ENCODE measurements at regions not wholly inside any gene's neighbourhood (a gene's known extent, or its start where the extent isn't known, plus 50 kb on each side); places are given as distances from the start of the nearest gene placed in this dataset.

DNA sequence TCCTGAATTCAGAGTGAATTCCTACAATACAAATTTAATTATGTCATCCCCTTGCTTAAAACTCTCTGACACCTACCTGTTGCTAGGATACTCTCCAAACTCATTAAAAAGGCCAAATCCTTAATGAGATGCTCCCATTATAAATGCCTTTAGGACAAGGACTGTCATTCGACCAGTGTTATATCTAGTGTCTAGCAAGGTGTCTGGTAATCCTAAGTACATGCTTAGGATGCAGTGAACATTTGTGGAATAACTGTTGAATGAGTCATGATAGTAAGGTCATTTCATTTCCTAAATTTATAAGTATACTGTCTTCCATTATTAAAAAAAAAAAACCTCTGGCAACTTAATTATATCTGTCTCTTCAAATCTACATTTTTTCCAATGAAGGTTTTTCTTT lies 588.9 kb upstream of the NRXN1 start:
- H3K4me1 Mint-ChIP-seq: no peaks in the 10 kb centered on the region
- no peak overlapping the region for H3K4me3 Mint-ChIP-seq
- no peak for DNase-seq (ENCODE audit: low spot score in 2 of 2)
- H3K27ac Mint-ChIP-seq: no peak overlapping the region
- ATAC-seq: no peak
- H3K9me3 Mint-ChIP-seq: peaks cover 21% of the 10 kb centered on the region
- H3K36me3 Mint-ChIP-seq: no peaks in the 10 kb centered on the region

DNA sequence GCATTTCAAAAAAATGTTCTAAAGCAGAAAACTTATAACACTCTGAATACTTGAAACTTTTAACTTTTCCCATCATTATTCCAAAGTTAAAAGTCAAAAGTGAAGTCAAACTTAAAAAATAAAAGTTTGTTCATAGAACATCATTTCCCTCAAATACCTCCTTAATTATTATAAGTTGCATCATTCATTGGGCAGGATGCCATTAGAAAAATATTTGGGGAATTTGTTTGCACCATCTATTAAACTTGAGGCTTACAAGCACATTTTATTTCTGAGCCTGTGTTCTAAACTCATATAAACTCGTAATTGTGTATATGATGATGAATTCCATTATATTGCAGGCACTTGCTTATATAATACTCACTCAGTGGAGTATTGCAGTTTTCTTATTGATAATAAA lies 588.0 kb upstream of the NRXN1 start:
- ATAC-seq: no peak
- Mint-ChIP-seq H3K9me3 (peaks cover 21% of the 10 kb centered on the region), H3K36me3 (no peaks in the 10 kb centered on the region), H3K4me3 (no peak overlapping the region), H3K4me1 (no peaks in the 10 kb centered on the region), H3K27ac (no peak overlapping the region)
- DNase-seq (ENCODE audit: low spot score in 2 of 2): no peak

DNA sequence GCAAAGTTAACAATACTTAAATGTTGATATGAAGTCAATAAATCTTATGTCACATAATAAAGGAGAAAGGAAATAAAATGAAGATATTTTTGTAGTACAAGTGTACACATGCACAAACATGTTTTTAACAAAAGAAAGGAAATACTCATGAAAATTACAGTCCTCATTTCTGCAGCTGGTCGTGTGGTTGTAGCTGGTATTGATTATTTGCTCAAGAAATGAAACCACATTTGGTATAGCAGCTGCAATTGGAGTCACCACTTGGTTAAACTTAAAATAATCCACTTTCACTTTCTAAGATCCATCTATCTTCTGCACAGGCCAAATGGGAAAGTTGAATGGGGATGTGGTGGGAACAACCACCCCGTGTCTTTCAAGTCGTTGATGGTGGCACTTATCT lies 580.5 kb upstream of the NRXN1 start:
- Mint-ChIP-seq H3K4me1 (no peaks in the 10 kb centered on the region), H3K36me3 (no peaks in the 10 kb centered on the region), H3K27ac (no peak overlapping the region), H3K4me3 (no peak overlapping the region), H3K9me3 (peaks cover 23% of the 10 kb centered on the region)
- ATAC-seq (no peak), DNase-seq (ENCODE audit: low spot score in 2 of 2) (no peak)

DNA sequence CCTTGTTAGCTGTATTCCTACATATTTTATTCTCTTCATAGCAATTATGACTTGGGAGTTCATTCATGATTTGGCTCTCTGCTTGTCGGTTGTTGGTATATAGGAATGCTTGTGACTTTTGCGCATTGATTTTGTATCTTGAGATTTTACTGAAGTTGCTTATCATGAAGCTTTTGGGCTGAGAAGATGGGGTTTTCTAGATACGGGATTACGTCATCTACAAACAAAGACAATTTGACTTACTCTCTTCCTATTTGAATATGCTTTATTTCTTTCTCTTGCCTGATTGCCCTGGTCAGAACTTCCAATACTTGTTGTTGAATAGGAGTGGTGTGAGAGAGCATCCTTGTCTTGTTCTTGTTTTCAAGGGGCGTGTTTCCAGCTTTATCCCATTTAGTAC lies 569.8 kb upstream of the NRXN1 start:
- no peaks in the 10 kb centered on the region for H3K4me1 Mint-ChIP-seq
- no peak overlapping the region for H3K27ac Mint-ChIP-seq
- peaks cover 19% of the 10 kb centered on the region for H3K9me3 Mint-ChIP-seq
- no peak overlapping the region for H3K4me3 Mint-ChIP-seq
- ATAC-seq: no peak
- no peak for DNase-seq (ENCODE audit: low spot score in 2 of 2)
- H3K36me3 Mint-ChIP-seq: no peaks in the 10 kb centered on the region

DNA sequence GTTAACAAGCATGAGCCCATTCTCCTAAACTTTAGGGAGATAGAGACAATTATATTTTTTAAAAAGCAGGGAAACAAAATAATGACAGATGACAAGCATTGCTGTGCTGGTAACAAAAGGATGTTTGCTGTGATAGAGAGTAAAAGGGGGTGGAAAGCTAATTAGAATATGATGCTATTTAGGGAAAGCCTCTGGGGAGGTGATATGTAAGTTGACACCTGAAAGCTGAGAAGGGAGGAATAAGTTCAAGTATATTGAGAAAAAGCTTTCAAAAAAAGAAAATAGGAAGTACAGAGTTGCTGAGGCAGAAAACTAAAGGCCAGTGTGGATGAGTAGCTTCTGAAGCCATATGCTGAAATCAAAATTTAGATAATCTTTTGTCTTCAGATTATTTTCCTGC lies 565.2 kb upstream of the NRXN1 start:
- Mint-ChIP-seq H3K36me3 (no peaks in the 10 kb centered on the region), H3K27ac (no peak overlapping the region), H3K4me1 (no peaks in the 10 kb centered on the region)

DNA sequence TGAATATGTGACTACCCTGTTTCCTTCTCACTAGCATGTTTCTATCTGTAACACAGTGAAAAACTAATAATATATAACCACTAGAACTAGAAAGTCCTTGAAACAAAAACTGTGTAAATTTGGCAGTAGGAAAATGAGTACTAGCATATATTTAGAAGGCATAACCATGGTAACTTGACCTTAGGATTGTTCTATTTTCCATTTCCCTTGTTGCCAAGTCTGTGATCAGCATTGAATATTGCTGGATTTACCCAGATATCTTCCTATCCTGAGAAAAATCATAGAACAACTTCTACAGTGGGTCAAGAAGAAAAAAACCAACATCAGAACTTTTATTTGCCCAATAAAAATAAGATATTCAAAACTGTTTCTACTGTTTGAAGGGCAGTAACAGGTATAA lies 563.9 kb upstream of the NRXN1 start:
- no peak for ATAC-seq
- peaks cover 8% of the 10 kb centered on the region for H3K9me3 Mint-ChIP-seq
- H3K4me3 Mint-ChIP-seq: no peak overlapping the region
- no peak for DNase-seq (ENCODE audit: low spot score in 2 of 2)
- no peaks in the 10 kb centered on the region for H3K4me1 Mint-ChIP-seq
- no peaks in the 10 kb centered on the region for H3K36me3 Mint-ChIP-seq
- no peak overlapping the region for H3K27ac Mint-ChIP-seq

More for the DNA sequence above, 565.2 kb upstream of the NRXN1 start:
- Mint-ChIP-seq H3K9me3 (peaks cover 8% of the 10 kb centered on the region), H3K4me3 (no peak overlapping the region)
- no peak for ATAC-seq
- no peak for DNase-seq (ENCODE audit: low spot score in 2 of 2)

DNA sequence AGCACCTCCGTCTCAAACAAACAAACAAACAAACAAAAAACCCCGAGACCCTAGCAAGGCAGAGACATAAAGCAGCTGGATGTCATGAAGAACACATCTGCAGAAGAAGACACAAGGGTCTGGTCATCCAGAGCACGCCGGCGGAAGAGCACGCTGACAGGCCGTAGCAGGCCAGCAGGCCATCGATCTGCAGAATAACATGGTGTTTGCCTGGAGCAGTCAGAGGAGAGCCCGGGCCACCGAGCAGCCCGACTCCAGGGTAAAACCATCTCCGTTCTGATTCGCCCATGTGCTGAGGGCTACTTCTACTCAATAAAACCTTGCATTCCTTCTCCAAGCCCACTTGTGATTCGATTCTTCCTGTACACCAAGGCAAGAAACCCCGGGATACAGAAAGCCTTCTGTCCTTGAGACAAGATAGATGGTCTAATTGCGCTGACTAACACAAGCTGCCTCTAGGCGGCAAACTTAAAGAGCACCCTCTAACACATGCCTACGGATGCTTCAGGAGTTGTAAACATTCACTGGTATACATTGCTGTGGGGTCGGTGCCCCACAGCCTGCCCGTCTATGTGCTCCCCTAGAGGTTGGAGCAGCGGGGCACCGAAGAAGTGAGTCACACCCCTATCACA lies 549.8 kb upstream of the NRXN1 start:
- Mint-ChIP-seq H3K4me1 (no peaks in the 10 kb centered on the region), H3K4me3 (no peak overlapping the region), H3K27ac (no peak overlapping the region), H3K36me3 (no peaks in the 10 kb centered on the region), H3K9me3 (peaks cover 9% of the 10 kb centered on the region)
- DNase-seq (ENCODE audit: low spot score in 2 of 2) (no peak), ATAC-seq (no peak)

DNA sequence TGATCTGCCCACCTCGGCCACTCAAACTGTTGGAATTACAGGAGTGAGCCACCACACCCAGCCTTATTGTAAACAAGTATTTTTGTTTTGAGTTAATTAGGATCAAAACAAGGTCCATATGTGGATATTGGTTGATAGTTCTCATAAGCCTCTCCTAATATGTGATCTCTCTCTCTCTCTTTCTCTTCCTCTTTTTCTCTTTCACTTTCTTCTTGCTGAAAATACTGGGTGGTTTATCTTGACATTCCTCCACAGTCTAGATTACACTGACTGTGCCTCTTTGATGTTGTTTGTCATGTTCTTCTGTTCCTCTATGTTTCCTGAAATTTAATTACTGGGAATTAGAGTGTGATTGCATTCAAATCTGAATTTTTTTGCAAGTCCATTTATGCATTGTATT lies 547.5 kb upstream of the NRXN1 start:
- peaks cover 7% of the 10 kb centered on the region for H3K9me3 Mint-ChIP-seq
- no peak overlapping the region for H3K27ac Mint-ChIP-seq
- ATAC-seq (no peak), DNase-seq (ENCODE audit: low spot score in 2 of 2) (no peak)
- no peaks in the 10 kb centered on the region for H3K36me3 Mint-ChIP-seq
- no peak overlapping the region for H3K4me3 Mint-ChIP-seq
- no peaks in the 10 kb centered on the region for H3K4me1 Mint-ChIP-seq

DNA sequence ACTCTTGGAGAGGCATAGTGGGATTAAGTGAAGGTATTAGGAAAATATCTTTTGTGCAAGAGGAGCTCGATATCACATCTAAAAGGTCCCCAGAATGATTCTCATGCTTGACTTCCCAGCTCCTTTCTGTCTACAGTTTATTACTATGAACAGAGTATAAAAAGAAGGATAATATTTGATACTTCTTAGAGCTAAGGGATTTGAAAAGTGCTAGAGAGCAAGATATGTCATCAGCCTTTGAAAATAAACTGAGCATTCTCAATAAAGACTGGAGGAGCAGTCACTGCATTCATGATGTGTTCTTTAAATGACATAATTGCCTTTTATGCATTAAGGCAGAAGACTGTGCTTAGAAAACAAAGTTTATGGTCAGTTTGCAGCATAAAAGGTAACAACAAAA lies 543.2 kb upstream of the NRXN1 start:
- DNase-seq (ENCODE audit: low spot score in 2 of 2) (no peak), ATAC-seq (no peak)
- no peaks in the 10 kb centered on the region for H3K36me3 Mint-ChIP-seq
- no peaks in the 10 kb centered on the region for H3K4me1 Mint-ChIP-seq
- no peak overlapping the region for H3K4me3 Mint-ChIP-seq
- no peak overlapping the region for H3K27ac Mint-ChIP-seq
- H3K9me3 Mint-ChIP-seq: peaks cover 11% of the 10 kb centered on the region

DNA sequence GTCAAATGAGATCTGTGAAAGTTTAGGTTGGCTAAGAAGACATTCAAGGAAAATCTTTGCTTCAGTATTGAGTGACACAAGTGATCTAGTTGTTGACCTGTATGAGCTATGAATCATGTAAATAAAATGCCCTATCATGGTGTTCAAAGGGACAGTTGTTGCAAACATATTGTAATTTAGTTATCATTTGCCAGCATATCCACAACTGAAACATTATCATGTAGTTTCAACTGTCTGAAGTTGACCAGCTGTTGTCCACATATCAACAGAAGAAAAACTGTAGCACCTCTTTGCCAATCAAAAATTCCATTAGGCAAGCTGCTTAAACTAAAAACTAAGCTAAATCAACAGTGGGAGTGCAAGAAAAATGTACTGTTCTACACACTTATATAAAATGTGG lies 527.1 kb upstream of the NRXN1 start:
- Mint-ChIP-seq H3K4me1 (no peaks in the 10 kb centered on the region), H3K36me3 (no peaks in the 10 kb centered on the region), H3K9me3 (peaks cover under 1% of the 10 kb centered on the region), H3K4me3 (no peak overlapping the region), H3K27ac (no peak overlapping the region)
- DNase-seq (ENCODE audit: low spot score in 2 of 2) (no peak), ATAC-seq (no peak)

DNA sequence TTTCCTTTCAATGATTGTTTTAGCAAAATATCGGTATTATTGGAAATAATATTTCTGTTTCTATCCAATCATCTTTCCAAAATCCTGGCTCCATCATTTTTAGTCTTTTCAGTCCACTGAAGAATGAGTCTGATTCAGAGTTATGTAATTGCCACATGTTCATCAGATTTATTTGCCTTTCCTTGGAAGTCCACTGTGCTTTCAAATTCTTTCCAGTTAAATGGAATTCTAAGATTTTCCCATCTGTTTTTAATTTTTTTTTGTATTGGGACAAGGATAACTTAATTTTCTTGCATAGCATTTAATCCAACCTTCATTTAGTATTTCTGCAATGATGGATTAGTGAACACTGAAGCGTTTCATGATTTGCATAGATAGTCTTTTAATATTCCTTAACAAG lies 521.5 kb upstream of the NRXN1 start:
- DNase-seq (ENCODE audit: low spot score in 2 of 2) (no peak), ATAC-seq (no peak)
- H3K4me3 Mint-ChIP-seq: no peak overlapping the region
- H3K36me3 Mint-ChIP-seq: no peaks in the 10 kb centered on the region
- H3K27ac Mint-ChIP-seq: no peak overlapping the region
- H3K9me3 Mint-ChIP-seq: peaks cover 8% of the 10 kb centered on the region
- no peaks in the 10 kb centered on the region for H3K4me1 Mint-ChIP-seq

DNA sequence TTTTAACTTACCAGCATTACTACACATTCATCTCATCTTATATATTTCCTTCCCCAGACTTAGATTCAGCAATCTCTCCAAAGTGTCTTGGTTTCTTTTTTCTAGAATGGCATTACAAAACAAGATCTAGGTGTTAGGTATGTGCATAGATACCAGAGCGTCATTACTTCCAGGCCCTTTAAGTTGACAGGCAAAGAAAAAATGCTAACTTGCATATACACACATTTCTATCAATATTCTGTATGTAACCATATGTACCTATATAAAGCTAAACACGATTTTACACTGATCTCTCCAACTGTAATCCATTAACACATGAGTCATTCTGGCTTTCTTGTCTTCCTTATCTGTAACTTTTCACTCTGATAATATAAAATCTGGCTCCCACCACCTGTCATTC lies 503.8 kb upstream of the NRXN1 start:
- DNase-seq (ENCODE audit: low spot score in 2 of 2) (no peak), ATAC-seq (no peak)
- H3K4me3 Mint-ChIP-seq: no peak overlapping the region
- H3K4me1 Mint-ChIP-seq: no peaks in the 10 kb centered on the region
- H3K9me3 Mint-ChIP-seq: peaks cover 19% of the 10 kb centered on the region
- no peak overlapping the region for H3K27ac Mint-ChIP-seq
- no peaks in the 10 kb centered on the region for H3K36me3 Mint-ChIP-seq

DNA sequence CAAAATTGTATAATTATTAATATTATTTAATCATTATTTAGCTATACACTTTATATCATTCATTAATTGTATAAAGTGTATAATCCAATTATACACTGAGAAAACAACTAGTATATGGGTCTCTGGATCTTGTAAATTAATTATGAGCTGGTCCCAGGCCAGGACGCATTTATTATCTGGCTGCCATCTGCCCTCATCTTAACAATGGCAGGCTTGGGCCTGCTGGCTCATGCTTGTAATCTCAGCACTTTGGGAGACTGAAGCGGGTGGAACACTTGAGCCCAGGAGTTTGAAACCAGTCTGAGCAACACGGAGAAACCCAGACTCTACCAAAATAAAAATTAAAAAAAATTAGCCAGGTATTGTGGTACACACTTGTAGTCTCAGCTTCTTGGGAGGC lies 502.2 kb upstream of the NRXN1 start:
- Mint-ChIP-seq H3K4me3 (no peak overlapping the region), H3K4me1 (no peaks in the 10 kb centered on the region), H3K27ac (no peak overlapping the region), H3K9me3 (peaks cover 24% of the 10 kb centered on the region), H3K36me3 (no peaks in the 10 kb centered on the region)
- no peak for DNase-seq (ENCODE audit: low spot score in 2 of 2)
- ATAC-seq: no peak

DNA sequence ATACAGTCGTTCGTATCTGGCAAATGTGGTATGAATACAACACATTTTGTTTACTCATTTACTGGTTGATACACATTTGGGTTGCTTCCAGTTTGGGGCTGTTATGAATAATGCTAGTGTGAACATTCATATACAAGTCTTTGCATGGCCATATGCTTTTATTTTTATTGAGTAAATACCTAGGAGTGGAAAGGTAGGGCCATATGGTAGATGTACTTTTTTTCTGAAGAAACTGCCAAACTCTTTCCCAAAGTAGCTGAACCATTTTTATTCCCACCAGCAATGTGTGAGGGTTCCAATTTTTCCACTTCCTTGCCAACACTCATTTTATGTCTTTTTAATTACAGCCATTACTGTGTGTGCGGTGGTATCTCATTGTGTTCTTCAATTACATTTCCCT lies 496.2 kb upstream of the NRXN1 start:
- H3K36me3 Mint-ChIP-seq: no peaks in the 10 kb centered on the region
- H3K9me3 Mint-ChIP-seq: peaks cover 25% of the 10 kb centered on the region
- H3K4me3 Mint-ChIP-seq: no peak overlapping the region
- no peak for DNase-seq (ENCODE audit: low spot score in 2 of 2)
- no peak overlapping the region for H3K27ac Mint-ChIP-seq
- ATAC-seq: no peak
- H3K4me1 Mint-ChIP-seq: no peaks in the 10 kb centered on the region

DNA sequence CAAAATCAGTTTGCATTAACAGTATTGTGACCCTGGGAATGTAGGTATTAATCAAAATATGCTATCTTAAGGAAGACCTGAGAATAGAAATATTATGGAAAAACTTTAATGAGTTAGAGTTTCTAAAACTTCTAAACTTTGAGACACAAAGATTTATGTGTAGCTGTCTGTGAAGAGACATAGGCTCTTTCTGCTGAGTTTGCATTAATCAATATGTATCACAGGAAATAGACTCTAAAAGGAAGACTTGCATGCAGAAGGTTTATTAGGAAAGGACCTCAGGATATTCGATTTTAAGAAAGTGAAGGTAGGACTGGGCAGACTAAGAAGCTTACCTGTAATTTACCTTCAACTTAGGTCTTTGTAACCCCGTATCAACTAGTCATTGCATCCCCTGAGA lies 494.8 kb upstream of the NRXN1 start:
- Mint-ChIP-seq H3K27ac (no peak overlapping the region), H3K4me3 (no peak overlapping the region), H3K9me3 (peaks cover 19% of the 10 kb centered on the region), H3K4me1 (no peaks in the 10 kb centered on the region), H3K36me3 (no peaks in the 10 kb centered on the region)
- ATAC-seq (no peak), DNase-seq (ENCODE audit: low spot score in 2 of 2) (no peak)

DNA sequence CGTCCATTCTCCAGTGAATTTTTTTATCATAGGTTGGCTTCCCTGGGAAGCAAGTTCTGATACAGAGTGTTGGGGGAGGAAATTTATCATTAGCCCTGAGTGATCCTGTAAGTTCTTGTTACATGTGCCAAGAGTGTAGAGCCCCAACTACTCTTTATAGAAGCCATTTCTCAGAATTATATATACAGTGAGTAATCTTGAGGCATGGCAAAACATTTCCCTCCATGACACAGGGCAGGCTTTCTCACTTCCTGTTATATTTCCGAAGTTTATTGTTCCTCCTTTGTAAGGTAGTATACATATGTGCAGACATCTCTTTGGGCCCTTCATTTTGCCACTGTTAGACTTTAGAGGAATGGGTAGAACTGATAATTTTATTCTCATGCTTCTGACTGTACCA lies 484.7 kb upstream of the NRXN1 start:
- Mint-ChIP-seq H3K4me1 (no peaks in the 10 kb centered on the region), H3K36me3 (no peaks in the 10 kb centered on the region), H3K27ac (no peak overlapping the region), H3K4me3 (no peak overlapping the region), H3K9me3 (peaks cover 7% of the 10 kb centered on the region)
- DNase-seq (ENCODE audit: low spot score in 2 of 2) (no peak), ATAC-seq (no peak)

DNA sequence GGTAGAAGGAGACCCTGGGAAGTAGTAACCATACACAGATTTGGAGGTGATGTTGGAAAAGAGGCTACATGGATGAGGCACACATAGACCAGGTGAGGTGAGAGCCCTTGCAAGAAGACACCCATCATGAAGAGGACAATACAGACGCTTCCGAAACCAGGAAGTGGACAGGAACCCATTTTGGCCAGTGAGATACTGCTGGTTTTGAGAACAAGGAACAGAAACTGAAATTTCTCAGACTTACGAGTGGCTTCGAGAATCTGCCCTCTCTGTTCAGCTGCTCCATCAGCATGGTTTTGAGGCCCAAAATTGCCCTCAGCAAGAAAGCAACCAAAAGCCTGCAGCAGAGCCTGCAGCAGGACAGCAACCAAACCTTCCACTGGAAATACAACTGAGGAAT lies 479.1 kb upstream of the NRXN1 start:
- H3K36me3 Mint-ChIP-seq: no peaks in the 10 kb centered on the region
- peaks cover 16% of the 10 kb centered on the region for H3K9me3 Mint-ChIP-seq
- no peak overlapping the region for H3K4me3 Mint-ChIP-seq
- H3K27ac Mint-ChIP-seq: no peak overlapping the region
- DNase-seq (ENCODE audit: low spot score in 2 of 2) (no peak), ATAC-seq (no peak)
- no peaks in the 10 kb centered on the region for H3K4me1 Mint-ChIP-seq

Data from stimulated activated effector memory CD8-positive, alpha-beta T cell treated with anti-CD3 and anti-CD28 coated beads, Interleukin-12 subunit alpha, Interleukin-12 subunit beta, amount 100 ng/mL, for 72 hours (primary cell).